HepG2 (cell line): ENCODE measurements at regions not wholly inside any gene's neighbourhood (a gene's known extent, or its start where the extent isn't known, plus 50 kb on each side); places are given as distances from the start of the nearest gene placed in this dataset.

Source experiments
- ATAC-seq: fragments of 200-7000 bp; cut with Tn5 transposase; 3 replicates; pipeline ENCODE4 v1.9.1; 2020; ENCODE audit warnings: mild to moderate bottlenecking, moderate library complexity
- BruUV-seq: library from RNA; stranded (reverse); fragments of 400-500 nt; replicated peaks from 2 replicates; lab custom pipeline; 2021; lab: Mats Ljungman, UMichigan
- CTCF ChIA-PET: fragments of 300-600 bp; formaldehyde crosslinking; extraction: SDS; loops from one replicate; lab custom pipeline; 2021; ENCODE audit warnings: low total read pairs, inconsistent platforms, low intra/inter-chr PET ratio; lab: Yijun Ruan, JAX
- POLR2A ChIA-PET: fragments of 350-600 bp; sonication (Branson Sonifier 250); formaldehyde crosslinking; loops from one replicate; lab custom pipeline; 2020; ENCODE audit warnings: antibody characterized with exemption, inconsistent platforms; lab: Yijun Ruan, JAX
- DNase-seq: peaks from one replicate; pipeline ENCODE4 v3.0.0-alpha.2; 2015; ENCODE audit warnings: low spot score
- FAIRE-seq: peaks from 3 replicates; lab custom pipeline; 2011; peaks lifted over from hg19 to GRCh38; lab: Jason Lieb, UNC
- H2AFZ ChIP-seq: one replicate; pipeline ENCODE4 v1.6.1; 2011; ENCODE audit warnings: low read length, inconsistent platforms
- H3K27ac ChIP-seq: fragments of 300-600 bp; 3 replicates; pipeline ENCODE4 v1.8.0; 2011; ENCODE audit warnings: mixed run types, mild to moderate bottlenecking, mixed read lengths, low read length, inconsistent platforms; ENCODE audit not compliant: insufficient read depth; ENCODE audit errors: extremely low read length
- H3K27me3 ChIP-seq, 2 experiments: fragments of 200-600 bp in 1 of 2; 2 replicates in 1 of 2; 3 replicates in 1 of 2; pipeline versions ENCODE4 v1.6.0 to v1.8.0; 2011; ENCODE audit warnings: low read length in 2 of 2, mild to moderate bottlenecking in 2 of 2, moderate library complexity in 2 of 2, inconsistent platforms in 1 of 2; ENCODE audit not compliant: insufficient read depth in 2 of 2, control insufficient read depth in 1 of 2
- H3K36me3 ChIP-seq, 2 experiments: fragments of 200-600 bp in 1 of 2; replicated peaks in 1 of 2; 2 replicates in 1 of 2; 3 replicates in 1 of 2; pipeline versions ENCODE4 v1.5.1 to v1.8.0; 2011; ENCODE audit warnings: low read length in 2 of 2, inconsistent platforms in 1 of 2; ENCODE audit not compliant: insufficient read depth in 2 of 2, control insufficient read depth in 1 of 2
- H3K4me1 ChIP-seq: 2 replicates; pipeline ENCODE4 v1.5.1; 2012; ENCODE audit warnings: low read length, inconsistent platforms; ENCODE audit not compliant: insufficient read depth
- H3K4me2 ChIP-seq: 2 replicates; pipeline ENCODE4 v1.6.0; 2011; ENCODE audit warnings: low read depth, low read length, inconsistent platforms
- H3K4me3 ChIP-seq, 3 experiments: fragments of 200-600 bp in 1 of 3; sonication (generic), shearing (Covaris generic) in 1 of 3; replicated peaks in 1 of 3; 2 replicates each; pipeline ENCODE4 v1.5.1; 2011 to 2016; ENCODE audit warnings: low read length in 3 of 3, inconsistent platforms in 2 of 3, low read depth in 2 of 3, mild to moderate bottlenecking in 2 of 3, control low read depth in 1 of 3, mixed read lengths in 1 of 3; ENCODE audit not compliant: insufficient read depth in 1 of 3
- H3K79me2 ChIP-seq: one replicate; pipeline ENCODE4 v1.6.1; 2011; ENCODE audit warnings: low read length, inconsistent platforms; ENCODE audit not compliant: insufficient read depth
- H3K9ac ChIP-seq: 2 replicates; pipeline ENCODE4 v1.6.0; 2011; ENCODE audit warnings: mild to moderate bottlenecking, low read depth, low read length, inconsistent platforms; ENCODE audit not compliant: insufficient read depth
- H3K9me3 ChIP-seq: 2 replicates; pipeline ENCODE4 v1.5.1; 2012; ENCODE audit warnings: mild to moderate bottlenecking, low read length
- H4K20me1 ChIP-seq: 2 replicates; pipeline ENCODE4 v1.6.0; 2011; ENCODE audit warnings: inconsistent platforms, mild to moderate bottlenecking, low read length, moderate library complexity; ENCODE audit not compliant: insufficient read depth
- AHR ChIP-seq: IDR thresholded peaks from 2 replicates; pipeline ENCODE4 v1.6.1; 2018; ENCODE audit warnings: missing genetic modification reagents, missing compliant biosample characterization
- IKZF1 ChIP-seq: fragments of 450-650 bp; IDR thresholded peaks from 2 replicates; pipeline ENCODE4 v1.7.1; 2016
- JDP2 ChIP-seq: sonication (generic); formaldehyde crosslinking; IDR thresholded peaks from 2 replicates; pipeline ENCODE4 v1.8.1; 2022; ENCODE audit warnings: missing genetic modification reagents, borderline replicate concordance
- KDM5A ChIP-seq: fragments of 200-600 bp; sonication (generic); IDR thresholded peaks from 2 replicates; pipeline ENCODE4 v1.7.0; 2018; ENCODE audit warnings: antibody characterized with exemption, mild to moderate bottlenecking, low read length, borderline replicate concordance
- MXI1 ChIP-seq: IDR thresholded peaks from 3 replicates; pipeline ENCODE4 v1.6.1; 2012; ENCODE audit warnings: low read depth, low read length, inconsistent platforms, borderline replicate concordance
- SOX13 ChIP-seq, 3 experiments: fragments of 450-650 bp in 1 of 3; sonication (generic) in 1 of 3; formaldehyde crosslinking in 1 of 3; IDR thresholded peaks in 2 of 3; conservative IDR thresholded peaks in 1 of 3; 2 replicates each; pipeline versions ENCODE4 v1.5.0 to v1.6.1; 2016 to 2020; ENCODE audit warnings: antibody characterized with exemption in 1 of 3, mild to moderate bottlenecking in 1 of 3, missing compliant biosample characterization in 1 of 3, missing genetic modification reagents in 1 of 3, moderate library complexity in 1 of 3
- ZBTB40 ChIP-seq, 2 experiments: fragments of 450-650 bp in 1 of 2; sonication (generic) in 1 of 2; formaldehyde crosslinking in 1 of 2; IDR thresholded peaks; 2 replicates each; pipeline versions ENCODE4 v1.6.1 to v1.8.0; 2016 to 2022; ENCODE audit warnings: antibody characterized with exemption in 1 of 2, mild to moderate bottlenecking in 1 of 2, missing genetic modification reagents in 1 of 2
- ZEB1 ChIP-seq: IDR thresholded peaks from 2 replicates; pipeline ENCODE4 v1.6.1; 2012; ENCODE audit warnings: mild to moderate bottlenecking, low read depth, inconsistent platforms; ENCODE audit not compliant: insufficient replicate concordance
- ZNF432 ChIP-seq: sonication (generic); formaldehyde crosslinking; IDR thresholded peaks from 2 replicates; pipeline ENCODE4 v1.5.0; 2020; ENCODE audit warnings: missing genetic modification reagents, mild to moderate bottlenecking, borderline replicate concordance
- WGBS: methylation state at CpG from one replicate; pipeline ENCODE4 v1.1.6; 2017; ENCODE audit warnings: low lambda C conversion rate; 5-methylcytosine and 5-hydroxymethylcytosine counted together
- in situ Hi-C: cut with HindIII; loops from 2 replicates; pipeline ENCODE4 v1.10.0; 2017; ENCODE audit warnings: low pct_unique_long_range_greater_than_20kb; ENCODE audit not compliant: extremely low pct_ligation_motif_present
- intact Hi-C: fragments of 100-400 bp; cut with micrococcal nuclease; formaldehyde crosslinking; loops from one replicate; pipeline ENCODE4 v1.10.0; 2022; ENCODE audit not compliant: unreplicated experiment

DNA sequence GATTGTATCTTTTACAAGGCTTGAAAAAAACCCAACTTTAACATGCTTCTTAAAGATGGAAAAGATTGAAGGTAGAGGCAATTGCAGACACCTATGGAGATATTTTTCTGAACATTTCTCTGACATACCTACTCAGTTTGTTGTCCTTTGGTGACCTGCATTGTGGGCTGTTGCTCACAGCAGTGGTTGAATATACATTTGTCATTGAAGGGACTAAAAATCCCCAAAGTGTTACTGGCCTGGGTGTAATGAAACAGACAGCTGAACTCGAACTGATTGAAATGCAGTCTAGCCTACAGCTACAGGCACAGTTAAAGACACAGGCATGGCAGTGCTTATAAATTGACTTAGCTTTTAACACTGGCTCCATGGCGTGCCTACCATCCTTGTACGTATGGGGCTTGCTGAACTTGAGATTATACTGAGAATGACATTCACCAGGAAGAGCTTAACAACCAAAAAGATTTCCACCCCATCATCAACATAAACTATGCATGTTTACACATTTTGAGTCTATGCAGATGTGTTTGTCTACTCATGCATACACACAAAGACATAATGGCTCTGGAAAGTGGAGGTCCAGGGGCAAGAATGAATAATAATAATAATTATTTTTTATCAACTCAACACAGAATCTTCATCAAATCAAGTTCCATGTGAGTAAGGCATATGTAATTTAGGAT lies 83.2 kb upstream of the NOX3 start:
- CTCF ChIA-PET: no interaction called here
- DNase-seq (no peak), ATAC-seq (no peak), FAIRE-seq (no peak)
- H3K9me3 ChIP-seq: no peaks in the 10 kb centered on the region
- no peak overlapping the region for H3K27ac ChIP-seq
- no peaks in the 10 kb centered on the region for H3K4me1 ChIP-seq
- TF ChIP-seq ZEB1 (no peak), JDP2 (no peak), MXI1 (no peak), ZNF432 (CRISPR knock-in tag) (no peak), SOX13 (IDR thresholded peaks at IDR 0.05) (no peak), SOX13 (CRISPR knock-in tag; conservative IDR thresholded peaks at IDR 0.05 in 1 of 2, IDR thresholded peaks at IDR 0.05 in 1 of 2) (no peak), KDM5A (no peak), AHR (CRISPR knock-in tag) (no peak), IKZF1 (no peak)
- H3K9ac ChIP-seq: no peak overlapping the region
- POLR2A ChIA-PET: no interaction called here
- H3K4me2 ChIP-seq: no peak overlapping the region
- H3K36me3 ChIP-seq: no peaks in the 10 kb centered on the region
- no TSS peak for BruUV-seq
- no peak overlapping the region for H3K4me3 ChIP-seq
- no peak overlapping the region for H2AFZ ChIP-seq
- in situ Hi-C loops (loop anchor here (10.0 to 25.0 kb wide), 2 partner anchors 364 to 627 kb away; no protein-coding TSS in a partner anchor), intact Hi-C loops (no loop called here)
- no peaks in the 10 kb centered on the region for H3K79me2 ChIP-seq
- H4K20me1 ChIP-seq: no peaks in the 10 kb centered on the region
- 51% methylated on average over 3 of the region's 3 CpGs for WGBS
- no peaks in the 10 kb centered on the region; a peak in 1 of 5 replicates for H3K27me3 ChIP-seq

DNA sequence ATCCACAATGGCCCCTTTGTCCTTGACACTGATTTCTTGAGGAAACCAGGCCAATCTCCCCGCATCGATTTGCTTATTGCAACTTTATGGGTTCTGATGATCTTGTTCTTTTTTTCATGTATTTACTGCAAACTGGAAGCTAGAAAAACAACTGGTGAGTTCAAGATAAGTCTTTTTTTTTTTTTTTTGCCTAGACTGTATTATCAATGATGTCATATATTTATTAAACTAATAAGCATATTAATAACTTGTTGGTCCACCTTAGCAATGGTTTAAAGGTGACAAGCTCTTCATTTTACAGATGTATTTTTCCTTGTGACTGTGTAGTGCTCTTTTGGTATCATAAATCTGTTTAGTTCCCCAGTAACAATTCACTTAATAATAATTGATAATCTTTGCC lies 79.0 kb upstream of the NOX3 start:
- ChIA-PET POLR2A (no interaction called here), CTCF (no interaction called here)
- H3K4me2 ChIP-seq: no peak overlapping the region
- H3K27ac ChIP-seq: no peak overlapping the region
- intact Hi-C loops: no loop called here
- ATAC-seq: no peak
- H3K4me3 ChIP-seq: no peak overlapping the region
- WGBS: 85% methylated on average over 2 of the region's 2 CpGs
- no TSS peak for BruUV-seq
- H3K36me3 ChIP-seq: no peaks in the 10 kb centered on the region
- no peak for FAIRE-seq
- in situ Hi-C loops: loop anchor here (5.0 to 25.0 kb wide), 3 partner anchors 207 to 622 kb away; no protein-coding TSS in a partner anchor
- peaks cover 14% of the 10 kb centered on the region for H3K9me3 ChIP-seq
- no peaks in the 10 kb centered on the region for H3K79me2 ChIP-seq
- H3K9ac ChIP-seq: no peak overlapping the region
- no peak for DNase-seq
- H3K27me3 ChIP-seq: no peaks in the 10 kb centered on the region; a peak in 1 of 5 replicates
- no peak overlapping the region for H2AFZ ChIP-seq
- no peaks in the 10 kb centered on the region for H4K20me1 ChIP-seq
- H3K4me1 ChIP-seq: peaks cover 9% of the 10 kb centered on the region
- TF ChIP-seq ZBTB40 (IDR thresholded peaks at IDR 0.05) (no peak), ZBTB40 (CRISPR knock-in tag; IDR thresholded peaks at IDR 0.05) (no peak)
